Transverse colon (tissue), 4 donors: ENCODE measurements at regions not wholly inside any gene's neighbourhood (a gene's known extent, or its start where the extent isn't known, plus 50 kb on each side); places are given as distances from the start of the nearest gene placed in this dataset.

ENCODE experiments used
- DNase-seq: peaks from one replicate; pipeline ENCODE4 v3.0.0-alpha.2; 2019
- H3K27ac ChIP-seq, 4 donors: fragments of 200-600 bp; sonication (generic); 2 replicates each; pipeline ENCODE4 v1.5.1; 2016 to 2018; ENCODE audit warnings: inconsistent platforms in 4 of 4
- H3K27me3 ChIP-seq: fragments of 200-600 bp; sonication (generic); 2 replicates; pipeline ENCODE4 v1.5.1; 2017; ENCODE audit warnings: inconsistent platforms
- H3K36me3 ChIP-seq, 4 donors: fragments of 200-600 bp; sonication (generic); 2 replicates each; pipeline ENCODE4 v1.5.1; 2017 to 2019; ENCODE audit warnings: inconsistent platforms in 4 of 4
- H3K4me1 ChIP-seq, 4 donors: fragments of 200-600 bp; sonication (generic); 2 replicates each; pipeline ENCODE4 v1.5.1; 2017 to 2020; ENCODE audit warnings: inconsistent platforms in 4 of 4
- H3K4me3 ChIP-seq, 4 donors: fragments of 200-600 bp; sonication (generic); 1 replicate in 1 of 4; 2 replicates in 3 of 4; pipeline versions ENCODE4 v1.5.1 to v1.6.1; 2017 to 2019; ENCODE audit warnings: inconsistent platforms in 4 of 4
- H3K9me3 ChIP-seq, 2 donors: fragments of 200-600 bp; sonication (generic); 2 replicates each; pipeline ENCODE4 v1.5.1; 2017 to 2019; ENCODE audit warnings: inconsistent platforms in 2 of 2
- CTCF ChIP-seq, 5 experiments: fragments of 200-600 bp in 3 of 5; fragments of 450-650 bp in 2 of 5; sonication (generic) in 3 of 5; IDR thresholded peaks; 1 replicate in 2 of 5; 2 replicates in 3 of 5; pipeline ENCODE4 v1.5.1; 2016 to 2017; ENCODE audit warnings: antibody characterized with exemption in 5 of 5, inconsistent platforms in 3 of 5, mild to moderate bottlenecking in 2 of 5, moderate library complexity in 1 of 5
- EP300 ChIP-seq: sonication (generic); formaldehyde crosslinking; IDR thresholded peaks from one replicate; pipeline ENCODE4 v1.6.1; 2017; ENCODE audit warnings: antibody characterized with exemption, low read depth
- POLR2A ChIP-seq: fragments of 450-650 bp; IDR thresholded peaks from one replicate; pipeline ENCODE4 v1.6.1; 2016; ENCODE audit warnings: antibody characterized with exemption, mild to moderate bottlenecking, moderate library complexity
- POLR2AphosphoS5 ChIP-seq, 3 donors: sonication (generic); formaldehyde crosslinking; IDR thresholded peaks; one replicate each; pipeline ENCODE4 v1.6.1; 2016; ENCODE audit warnings: antibody characterized with exemption in 3 of 3
- WGBS, 2 donors: methylation state at CpG; one replicate each; pipeline ENCODE4 v1.1.5; 2018; ENCODE audit warnings: low coverage in 1 of 2; 5-methylcytosine and 5-hydroxymethylcytosine counted together
- in situ Hi-C, 4 donors: fragments of 200-750 bp; cut with MboI; loops; one replicate each; pipeline versions ENCODE4 v1.15.0 to v1.15.1; 2017; ENCODE audit warnings: low sequenced_read_pairs in 3 of 4, low pct_ligation_motif_present in 1 of 4, low pct_unique_long_range_greater_than_20kb in 1 of 4
- intact Hi-C: fragments of 100-400 bp; cut with DNase I; formaldehyde crosslinking; loops from one replicate; pipeline ENCODE4 v1.15.1; 2023; ENCODE audit warnings: low total_unique reads

- TF ChIP-seq POLR2A (no peak), POLR2AphosphoS5 (IDR thresholded peaks at IDR 0.05) (no peak), CTCF (IDR thresholded peaks at IDR 0.05) (no peak), EP300 (no peak)
- no peak for DNase-seq
- intact Hi-C loops (no loop called here), in situ Hi-C loops (no loop called here)
- H3K36me3 ChIP-seq: no peaks in the 10 kb centered on the region
- 68 to 73% methylated on average over 3 of the region's 3 CpGs for WGBS, 2 donors
- no peak overlapping the region for H3K4me3 ChIP-seq
- no peaks in the 10 kb centered on the region for H3K9me3 ChIP-seq
- H3K27ac ChIP-seq: no peak overlapping the region
- no peaks in the 10 kb centered on the region for H3K4me1 ChIP-seq
- H3K27me3 ChIP-seq: no peaks in the 10 kb centered on the region
Measured at GRCh38 chr5:105453216-105453807, 1890.7 kb upstream of the NUDT12 start.

GRCh38 chr5:105448271-105448670 is 1885.7 kb upstream of the NUDT12 start:
- Histone ChIP-seq H3K4me3 (no peak overlapping the region), H3K9me3 (no peaks in the 10 kb centered on the region), H3K36me3 (no peaks in the 10 kb centered on the region), H3K27me3 (no peaks in the 10 kb centered on the region), H3K4me1 (no peaks in the 10 kb centered on the region), H3K27ac (no peak overlapping the region)
- in situ Hi-C loops (no loop called here), intact Hi-C loops (no loop called here)
- WGBS, 2 donors: 67 to 69% methylated on average over 3 of the region's 3 CpGs
- TF ChIP-seq CTCF (IDR thresholded peaks at IDR 0.05) (no peak), POLR2A (no peak), POLR2AphosphoS5 (IDR thresholded peaks at IDR 0.05) (no peak), EP300 (no peak)
- no peak for DNase-seq

GRCh38 chr5:105430516-105430915 is 1867.9 kb upstream of the NUDT12 start:
- intact Hi-C loops: no loop called here
- in situ Hi-C loops: no loop called here
- H3K36me3 ChIP-seq: no peaks in the 10 kb centered on the region
- no peaks in the 10 kb centered on the region for H3K27me3 ChIP-seq
- H3K4me1 ChIP-seq: no peaks in the 10 kb centered on the region
- DNase-seq: no peak
- TF ChIP-seq POLR2A: no peak
- TF ChIP-seq POLR2AphosphoS5 (IDR thresholded peaks at IDR 0.05): no peak
- TF ChIP-seq EP300: no peak
- TF ChIP-seq CTCF (IDR thresholded peaks at IDR 0.05): no peak
- no peaks in the 10 kb centered on the region for H3K9me3 ChIP-seq
- H3K27ac ChIP-seq: no peak overlapping the region
- WGBS, 2 donors: 41 to 62% methylated on average over 2 of the region's 2 CpGs
- no peak overlapping the region for H3K4me3 ChIP-seq

- Histone ChIP-seq H3K27ac (no peak overlapping the region), H3K4me3 (no peak overlapping the region), H3K9me3 (no peaks in the 10 kb centered on the region), H3K4me1 (no peaks in the 10 kb centered on the region), H3K36me3 (no peaks in the 10 kb centered on the region), H3K27me3 (no peaks in the 10 kb centered on the region)
- TF ChIP-seq EP300: no peak
- no peak for TF ChIP-seq POLR2A
- no peak for TF ChIP-seq POLR2AphosphoS5 (IDR thresholded peaks at IDR 0.05)
- TF ChIP-seq CTCF (IDR thresholded peaks at IDR 0.05): no peak
- intact Hi-C loops (no loop called here), in situ Hi-C loops (no loop called here)
- DNase-seq: no peak
- WGBS, 2 donors: 55 to 71% methylated on average over 2 of the region's 2 CpGs
Measured at GRCh38 chr5:105428451-105429380, 1866.1 kb upstream of the NUDT12 start.
